Body of pancreas (tissue), 4 donors: ENCODE measurements at regions not wholly inside any gene's neighbourhood (a gene's known extent, or its start where the extent isn't known, plus 50 kb on each side); places are given as distances from the start of the nearest gene placed in this dataset.

Experiments used
- ATAC-seq: fragments of 150-250 bp; one replicate; pipeline ENCODE4 v1.9.1; 2016
- DNase-seq, 4 donors: peaks; one replicate each; pipeline ENCODE4 v3.0.0-alpha.2; 2019
- H3K27ac ChIP-seq, 4 donors: fragments of 200-600 bp; sonication (generic); 1 replicate in 3 of 4; 2 replicates in 1 of 4; pipeline versions ENCODE4 v1.5.1 to v1.6.1; 2016 to 2019; ENCODE audit warnings: mild to moderate bottlenecking in 1 of 4, mixed read lengths in 1 of 4, moderate library complexity in 1 of 4
- H3K27me3 ChIP-seq, 2 donors: fragments of 200-600 bp; sonication (generic); one replicate each; pipeline ENCODE4 v1.6.0; 2016; ENCODE audit warnings: mild to moderate bottlenecking in 1 of 2
- H3K36me3 ChIP-seq, 2 donors: fragments of 200-600 bp; sonication (generic); replicated peaks in 1 of 2; 2 replicates each; pipeline ENCODE4 v1.5.1; 2016; ENCODE audit warnings: low read depth in 2 of 2; ENCODE audit not compliant: insufficient read depth in 1 of 2
- H3K4me1 ChIP-seq: fragments of 200-600 bp; sonication (generic); one replicate; pipeline ENCODE4 v1.6.0; 2016
- H3K4me3 ChIP-seq, 2 donors: fragments of 200-600 bp; sonication (generic); 1 replicate in 1 of 2; 2 replicates in 1 of 2; pipeline ENCODE4 v1.5.1; 2016 to 2019
- H3K9me3 ChIP-seq, 3 donors: fragments of 200-600 bp; sonication (generic); 1 replicate in 2 of 3; 2 replicates in 1 of 3; pipeline ENCODE4 v1.5.1; 2016
- POLR2A ChIP-seq, 3 donors: fragments of 450-650 bp; IDR thresholded peaks; one replicate each; pipeline ENCODE4 v1.6.1; 2016; ENCODE audit warnings: antibody characterized with exemption in 3 of 3, mild to moderate bottlenecking in 2 of 3
- WGBS, 2 donors: methylation state at CpG; one replicate each; pipeline ENCODE4 v1.1.5; 2017; 5-methylcytosine and 5-hydroxymethylcytosine counted together
- intact Hi-C: fragments of 100-400 bp; cut with DNase I; formaldehyde crosslinking; loops from one replicate; pipeline ENCODE4 v1.15.1; 2023
- TF ChIP-seq, protein P1 (sequence below), 7 experiments: fragments of 450-650 bp in 4 of 7; fragments of 200-600 bp in 3 of 7; sonication (generic) in 3 of 7; IDR thresholded peaks; one replicate each; pipeline ENCODE4 v1.5.1; 2016 to 2019; ENCODE audit warnings: antibody characterized with exemption in 7 of 7

GRCh38 chr1:78318011-78318410 lies 172.8 kb upstream of the PTGFR start:
- TF ChIP-seq, protein P1, sequence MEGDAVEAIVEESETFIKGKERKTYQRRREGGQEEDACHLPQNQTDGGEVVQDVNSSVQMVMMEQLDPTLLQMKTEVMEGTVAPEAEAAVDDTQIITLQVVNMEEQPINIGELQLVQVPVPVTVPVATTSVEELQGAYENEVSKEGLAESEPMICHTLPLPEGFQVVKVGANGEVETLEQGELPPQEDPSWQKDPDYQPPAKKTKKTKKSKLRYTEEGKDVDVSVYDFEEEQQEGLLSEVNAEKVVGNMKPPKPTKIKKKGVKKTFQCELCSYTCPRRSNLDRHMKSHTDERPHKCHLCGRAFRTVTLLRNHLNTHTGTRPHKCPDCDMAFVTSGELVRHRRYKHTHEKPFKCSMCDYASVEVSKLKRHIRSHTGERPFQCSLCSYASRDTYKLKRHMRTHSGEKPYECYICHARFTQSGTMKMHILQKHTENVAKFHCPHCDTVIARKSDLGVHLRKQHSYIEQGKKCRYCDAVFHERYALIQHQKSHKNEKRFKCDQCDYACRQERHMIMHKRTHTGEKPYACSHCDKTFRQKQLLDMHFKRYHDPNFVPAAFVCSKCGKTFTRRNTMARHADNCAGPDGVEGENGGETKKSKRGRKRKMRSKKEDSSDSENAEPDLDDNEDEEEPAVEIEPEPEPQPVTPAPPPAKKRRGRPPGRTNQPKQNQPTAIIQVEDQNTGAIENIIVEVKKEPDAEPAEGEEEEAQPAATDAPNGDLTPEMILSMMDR (IDR thresholded peaks at IDR 0.05), result no peak
- no peak for TF ChIP-seq POLR2A (IDR thresholded peaks at IDR 0.05)
- ATAC-seq, result no peak
- Histone ChIP-seq H3K4me1 (no peaks in the 10 kb centered on the region), H3K4me3 (no peak overlapping the region), H3K27ac (no peak overlapping the region), H3K9me3 (no peaks in the 10 kb centered on the region), H3K27me3 (no peaks in the 10 kb centered on the region), H3K36me3 (no peaks in the 10 kb centered on the region)
- intact Hi-C loops, result no loop called here
- 53 to 76% methylated on average over 2 of the region's 2 CpGs for WGBS, 2 donors
- no peak for DNase-seq

DNA sequence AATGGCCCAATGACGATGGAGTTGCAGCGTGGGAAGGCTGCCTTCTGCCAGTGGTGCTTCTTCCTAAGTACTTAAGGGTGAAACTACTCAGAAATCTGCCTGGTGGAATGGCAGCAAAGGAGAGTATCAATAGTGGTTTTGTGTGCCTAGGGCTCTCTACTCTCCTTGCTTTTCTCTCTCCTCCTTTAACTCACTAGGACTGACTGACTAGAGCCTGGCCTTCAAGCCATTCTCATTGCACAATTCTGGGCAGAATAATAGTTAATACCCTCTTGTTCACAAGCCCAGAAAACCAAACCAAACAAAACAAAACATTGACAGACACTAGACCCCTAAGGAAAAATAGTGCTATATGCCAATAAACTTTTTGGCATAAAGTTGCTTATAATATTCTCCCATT lies 171.2 kb upstream of the PTGFR start:
- DNase-seq (no peak), ATAC-seq (no peak)
- TF ChIP-seq, protein P1 (IDR thresholded peaks at IDR 0.05), result no peak
- no peak for TF ChIP-seq POLR2A (IDR thresholded peaks at IDR 0.05)
- intact Hi-C loops, result no loop called here
- Histone ChIP-seq H3K4me3 (no peak overlapping the region), H3K4me1 (no peaks in the 10 kb centered on the region), H3K27ac (no peak overlapping the region), H3K9me3 (no peaks in the 10 kb centered on the region), H3K36me3 (no peaks in the 10 kb centered on the region), H3K27me3 (no peaks in the 10 kb centered on the region)
- 69 to 70% methylated on average over 2 of the region's 2 CpGs for WGBS, 2 donors

DNA sequence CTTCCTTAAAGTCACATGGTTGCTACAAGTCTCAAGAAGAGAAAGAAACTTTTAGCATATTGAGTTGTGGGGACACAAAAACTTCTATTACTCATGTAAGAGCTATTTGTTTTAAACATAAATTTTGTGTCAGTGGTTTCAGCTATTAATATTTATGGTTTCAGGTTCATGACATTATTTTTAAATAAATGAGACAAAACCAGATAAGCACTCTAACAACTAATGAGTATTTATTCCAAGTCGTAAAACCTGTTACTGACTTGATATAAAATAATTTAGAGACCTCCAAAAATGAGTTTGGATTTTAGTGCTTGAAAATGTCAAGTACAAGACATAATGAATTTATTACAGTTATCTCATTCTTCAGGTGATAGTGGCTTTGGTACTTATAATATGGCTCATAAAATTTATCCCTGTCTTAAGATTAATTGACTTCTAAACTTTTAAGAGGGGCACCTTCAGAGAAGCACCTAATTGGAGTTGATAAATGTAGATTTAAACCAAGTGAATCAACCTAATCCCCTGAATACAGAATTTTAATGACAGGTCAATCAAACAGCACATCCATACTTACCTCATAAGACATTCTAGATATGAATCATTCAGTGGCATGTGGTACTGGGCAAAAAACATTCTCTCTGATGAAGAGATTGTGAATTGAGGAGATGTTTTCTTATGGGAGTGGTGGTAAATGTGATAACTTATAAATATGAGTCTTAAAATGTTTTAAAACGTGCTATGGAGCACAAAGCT lies 167.7 kb upstream of the PTGFR start:
- ATAC-seq, result no peak
- H3K27ac ChIP-seq, result no peak overlapping the region
- 30 to 45% methylated on average over 2 of the region's 2 CpGs for WGBS, 2 donors

GRCh38 chr1:78325293-78325692 lies 165.5 kb upstream of the PTGFR start:
- DNase-seq (no peak), ATAC-seq (no peak)
- no peak overlapping the region for H3K27ac ChIP-seq
- intact Hi-C loops, result no loop called here
- no peaks in the 10 kb centered on the region for H3K4me1 ChIP-seq
- no peaks in the 10 kb centered on the region for H3K36me3 ChIP-seq
- 58 to 70% methylated on average over 3 of the region's 3 CpGs for WGBS, 2 donors
- H3K4me3 ChIP-seq, result no peak overlapping the region
- H3K27me3 ChIP-seq, result no peaks in the 10 kb centered on the region
- no peaks in the 10 kb centered on the region for H3K9me3 ChIP-seq
- TF ChIP-seq, protein P1 (IDR thresholded peaks at IDR 0.05), result no peak
- no peak for TF ChIP-seq POLR2A (IDR thresholded peaks at IDR 0.05)

More for the DNA sequence above, 167.7 kb upstream of the PTGFR start:
- intact Hi-C loops, result no loop called here
- Histone ChIP-seq H3K4me1 (no peaks in the 10 kb centered on the region), H3K36me3 (no peaks in the 10 kb centered on the region), H3K9me3 (no peaks in the 10 kb centered on the region), H3K4me3 (no peak overlapping the region), H3K27me3 (no peaks in the 10 kb centered on the region)
- no peak for DNase-seq
- TF ChIP-seq, protein P1 (IDR thresholded peaks at IDR 0.05), result no peak
- TF ChIP-seq POLR2A (IDR thresholded peaks at IDR 0.05), result no peak

GRCh38 chr1:78329475-78329874 lies 161.3 kb upstream of the PTGFR start:
- intact Hi-C loops, result no loop called here
- no peaks in the 10 kb centered on the region for H3K36me3 ChIP-seq
- no peak overlapping the region for H3K27ac ChIP-seq

More at GRCh38 chr1:78329475-78329874, 161.3 kb upstream of the PTGFR start:
- Histone ChIP-seq H3K4me1 (no peaks in the 10 kb centered on the region), H3K27me3 (no peaks in the 10 kb centered on the region), H3K9me3 (no peaks in the 10 kb centered on the region), H3K4me3 (no peak overlapping the region)
- no peak for ATAC-seq
- 76 to 86% methylated on average over 5 of the region's 5 CpGs for WGBS, 2 donors
- DNase-seq, result no peak
- no peak for TF ChIP-seq POLR2A (IDR thresholded peaks at IDR 0.05)
- TF ChIP-seq, protein P1 (IDR thresholded peaks at IDR 0.05), result no peak
